Progenitor cell of endocrine pancreas (in vitro differentiated cells): ENCODE measurements at regions not wholly inside any gene's neighbourhood (a gene's known extent, or its start where the extent isn't known, plus 50 kb on each side); places are given as distances from the start of the nearest gene placed in this dataset.
"Not testable (repeated sequence)": the region's sequence is repeated elsewhere in the genome, so short reads cannot be mapped to it uniquely, and the experiment has no call there.

Source experiments
- DNase-seq: peaks from one replicate; pipeline ENCODE4 v3.0.0; 2021; ENCODE audit warnings: low spot score; ENCODE audit not compliant: unreplicated experiment
- H3K27ac Mint-ChIP-seq: 2 replicates; pipeline ENCODE4 v1.8.0; 2021; ENCODE audit warnings: mild to moderate bottlenecking, moderate library complexity, mixed read lengths
- H3K27me3 Mint-ChIP-seq: 2 replicates; pipeline ENCODE4 v1.8.0; 2021; ENCODE audit warnings: mixed read lengths
- H3K36me3 Mint-ChIP-seq: 2 replicates; pipeline ENCODE4 v1.8.0; 2022; ENCODE audit warnings: mixed read lengths; ENCODE audit not compliant: insufficient read depth
- H3K4me1 Mint-ChIP-seq: 2 replicates; pipeline ENCODE4 v1.8.0; 2021; ENCODE audit warnings: low read depth, mixed read lengths
- H3K4me3 Mint-ChIP-seq: 2 replicates; pipeline ENCODE4 v1.8.0; 2021; ENCODE audit warnings: low read depth, mild to moderate bottlenecking, moderate library complexity, mixed read lengths
- H3K9me3 Mint-ChIP-seq: 2 replicates; pipeline ENCODE4 v1.8.0; 2021; ENCODE audit warnings: low read depth, mixed read lengths
- TF ChIP-seq, protein P1 (sequence below): fragments of 200-600 bp; sonication (generic); IDR thresholded peaks from one replicate; pipeline ENCODE4 v1.5.0; 2021; ENCODE audit warnings: antibody characterized with exemption, mild to moderate bottlenecking; ENCODE audit not compliant: unreplicated experiment

GRCh38 chr4:18611026-18611425, 589.5 kb upstream of the LCORL start:
- TF ChIP-seq, protein P1, sequence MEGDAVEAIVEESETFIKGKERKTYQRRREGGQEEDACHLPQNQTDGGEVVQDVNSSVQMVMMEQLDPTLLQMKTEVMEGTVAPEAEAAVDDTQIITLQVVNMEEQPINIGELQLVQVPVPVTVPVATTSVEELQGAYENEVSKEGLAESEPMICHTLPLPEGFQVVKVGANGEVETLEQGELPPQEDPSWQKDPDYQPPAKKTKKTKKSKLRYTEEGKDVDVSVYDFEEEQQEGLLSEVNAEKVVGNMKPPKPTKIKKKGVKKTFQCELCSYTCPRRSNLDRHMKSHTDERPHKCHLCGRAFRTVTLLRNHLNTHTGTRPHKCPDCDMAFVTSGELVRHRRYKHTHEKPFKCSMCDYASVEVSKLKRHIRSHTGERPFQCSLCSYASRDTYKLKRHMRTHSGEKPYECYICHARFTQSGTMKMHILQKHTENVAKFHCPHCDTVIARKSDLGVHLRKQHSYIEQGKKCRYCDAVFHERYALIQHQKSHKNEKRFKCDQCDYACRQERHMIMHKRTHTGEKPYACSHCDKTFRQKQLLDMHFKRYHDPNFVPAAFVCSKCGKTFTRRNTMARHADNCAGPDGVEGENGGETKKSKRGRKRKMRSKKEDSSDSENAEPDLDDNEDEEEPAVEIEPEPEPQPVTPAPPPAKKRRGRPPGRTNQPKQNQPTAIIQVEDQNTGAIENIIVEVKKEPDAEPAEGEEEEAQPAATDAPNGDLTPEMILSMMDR, result no peak
- Mint-ChIP-seq H3K27me3 (peaks cover 6% of the 10 kb centered on the region), H3K4me1 (no peaks in the 10 kb centered on the region), H3K27ac (no peak overlapping the region), H3K36me3 (no peaks in the 10 kb centered on the region), H3K9me3 (no peaks in the 10 kb centered on the region), H3K4me3 (no peak overlapping the region)
- DNase-seq, result no peak

GRCh38 chr4:18608908-18609533, 587.5 kb upstream of the LCORL start:
- Mint-ChIP-seq H3K4me1 (no peaks in the 10 kb centered on the region), H3K36me3 (no peaks in the 10 kb centered on the region), H3K27me3 (peaks cover 6% of the 10 kb centered on the region), H3K27ac (no peak overlapping the region), H3K9me3 (no peaks in the 10 kb centered on the region), H3K4me3 (no peak overlapping the region)
- TF ChIP-seq, protein P1, result no peak
- DNase-seq, result no peak

- not testable (repeated sequence) for H3K9me3 Mint-ChIP-seq, DNase-seq, H3K27me3 Mint-ChIP-seq, H3K27ac Mint-ChIP-seq, H3K4me3 Mint-ChIP-seq, H3K4me1 Mint-ChIP-seq, H3K36me3 Mint-ChIP-seq
Measured at GRCh38 chr4:18602610-18603009, 581.1 kb upstream of the LCORL start.

- Mint-ChIP-seq H3K27ac (no peak overlapping the region), H3K27me3 (peaks cover 21% of the 10 kb centered on the region), H3K9me3 (no peaks in the 10 kb centered on the region), H3K4me1 (no peaks in the 10 kb centered on the region), H3K4me3 (no peak overlapping the region), H3K36me3 (no peaks in the 10 kb centered on the region)
- peak; percentile 39 for DNase-seq
- TF ChIP-seq, protein P1, result peak; percentile 85
Measured at GRCh38 chr4:18593297-18594002, 571.9 kb upstream of the LCORL start.

- Mint-ChIP-seq H3K4me3 (no peak overlapping the region), H3K36me3 (no peaks in the 10 kb centered on the region), H3K27me3 (peaks cover 13% of the 10 kb centered on the region), H3K9me3 (no peaks in the 10 kb centered on the region), H3K27ac (no peak overlapping the region), H3K4me1 (no peaks in the 10 kb centered on the region)
- no peak for DNase-seq
- TF ChIP-seq, protein P1, result no peak
Measured at GRCh38 chr4:18582841-18583240, 561.3 kb upstream of the LCORL start.

GRCh38 chr4:18578307-18578706, 556.8 kb upstream of the LCORL start:
- Mint-ChIP-seq H3K27ac (no peak overlapping the region), H3K36me3 (no peaks in the 10 kb centered on the region), H3K4me1 (no peaks in the 10 kb centered on the region), H3K9me3 (no peaks in the 10 kb centered on the region), H3K4me3 (no peak overlapping the region), H3K27me3 (peaks cover 6% of the 10 kb centered on the region)
- DNase-seq, result no peak
- TF ChIP-seq, protein P1, result no peak
